ENCODE measurements at regions not wholly inside any gene's neighbourhood (a gene's known extent, or its start where the extent isn't known, plus 50 kb on each side); places are given as distances from the start of the nearest gene placed in this dataset.

- TF ChIP-seq YY1 (IDR thresholded peaks at IDR 0.05; ENCODE audit: insufficient read depth, insufficient read length) (no peak), ZNF274 (IDR thresholded peaks at IDR 0.05; ENCODE audit: low read depth, low read length) (no peak)
Measured at GRCh38 chr18:39805218-39805617, 2149.8 kb upstream of the PIK3C3 start.

All from NT2/D1 (cell line).